Common myeloid progenitor, CD34-positive (primary cell): ENCODE measurements at regions not wholly inside any gene's neighbourhood (a gene's known extent, or its start where the extent isn't known, plus 50 kb on each side); places are given as distances from the start of the nearest gene placed in this dataset.

ENCODE experiments used
- CTCF ChIA-PET: fragments of 350-600 bp; sonication (Branson Sonifier 250); formaldehyde crosslinking; loops from one replicate; lab custom pipeline; 2021; ENCODE audit warnings: antibody characterized with exemption; lab: Charles Lee
- POLR2A ChIA-PET: fragments of 350-600 bp; sonication (Branson Sonifier 250); formaldehyde crosslinking; loops from one replicate; lab custom pipeline; 2021; ENCODE audit warnings: antibody characterized with exemption; lab: Charles Lee
- DNase-seq, 3 donors: peaks; one replicate each; pipeline versions ENCODE4 v3.0.0 to v3.0.0-alpha.2; 2013
- H3K27ac ChIP-seq, 2 experiments: 1 replicate in 1 of 2; 2 replicates in 1 of 2; pipeline ENCODE4 v1.7.0; 2013; ENCODE audit warnings: inconsistent platforms in 2 of 2, low read length in 2 of 2, mild to moderate bottlenecking in 2 of 2, low read depth in 1 of 2, moderate library complexity in 1 of 2; ENCODE audit not compliant: severe bottlenecking in 2 of 2, insufficient read depth in 1 of 2, poor library complexity in 1 of 2
- H3K27me3 ChIP-seq, 5 experiments: replicated peaks in 2 of 5; 1 replicate in 3 of 5; 2 replicates in 2 of 5; pipeline versions ENCODE4 v1.6.1 to v1.7.0; 2013; ENCODE audit warnings: low read length in 4 of 5, mild to moderate bottlenecking in 2 of 5, moderate library complexity in 2 of 5, inconsistent platforms in 1 of 5; ENCODE audit not compliant: insufficient read depth in 5 of 5, control insufficient read depth in 4 of 5
- H3K36me3 ChIP-seq, 4 experiments: 1 replicate in 2 of 4; 2 replicates in 2 of 4; pipeline versions ENCODE4 v1.6.1 to v1.7.0; 2013; ENCODE audit warnings: low read length in 3 of 4, control low read depth in 1 of 4, mild to moderate bottlenecking in 1 of 4; ENCODE audit not compliant: control insufficient read depth in 4 of 4, insufficient read depth in 4 of 4
- H3K4me1 ChIP-seq, 4 experiments: 1 replicate in 3 of 4; 2 replicates in 1 of 4; pipeline versions ENCODE4 v1.6.1 to v1.7.1; 2013; ENCODE audit warnings: low read length in 3 of 4, mild to moderate bottlenecking in 3 of 4, control low read depth in 1 of 4, inconsistent platforms in 1 of 4, moderate library complexity in 1 of 4; ENCODE audit not compliant: control insufficient read depth in 4 of 4, insufficient read depth in 4 of 4; ENCODE audit errors: control extremely low read depth in 1 of 4
- H3K4me3 ChIP-seq, 7 experiments: 1 replicate in 4 of 7; 2 replicates in 3 of 7; pipeline versions ENCODE4 v1.5.1 to v1.7.0; 2013; ENCODE audit warnings: mild to moderate bottlenecking in 7 of 7, low read length in 6 of 7, moderate library complexity in 6 of 7, inconsistent platforms in 2 of 7, low read depth in 2 of 7, control low read depth in 1 of 7; ENCODE audit not compliant: insufficient read depth in 4 of 7, control insufficient read depth in 1 of 7; ENCODE audit errors: extremely low read depth in 1 of 7
- H3K9me3 ChIP-seq, 5 experiments: 1 replicate in 4 of 5; 2 replicates in 1 of 5; pipeline versions ENCODE4 v1.6.1 to v1.7.1; 2013; ENCODE audit warnings: low read length in 4 of 5, mild to moderate bottlenecking in 2 of 5, inconsistent platforms in 1 of 5, low read depth in 1 of 5, moderate library complexity in 1 of 5; ENCODE audit not compliant: control insufficient read depth in 4 of 5, insufficient read depth in 2 of 5; ENCODE audit errors: control extremely low read depth in 1 of 5
- WGBS: methylation state at CpG from one replicate; pipeline ENCODE4 v1.1.5; 2013; ENCODE audit not compliant: insufficient coverage; 5-methylcytosine and 5-hydroxymethylcytosine counted together

GRCh38 chr5:96031811-96032261, 70.2 kb upstream of the ELL2 start:
- no peak overlapping the region for H3K4me3 ChIP-seq
- POLR2A ChIA-PET, result no interaction called here
- CTCF ChIA-PET, result no interaction called here
- no peaks in the 10 kb centered on the region for H3K36me3 ChIP-seq
- H3K27me3 ChIP-seq, result no peaks in the 10 kb centered on the region
- no peak overlapping the region for H3K27ac ChIP-seq
- WGBS, result 100% methylated on average over 1 of the region's 1 CpG
- H3K4me1 ChIP-seq, result no peaks in the 10 kb centered on the region
- no peaks in the 10 kb centered on the region for H3K9me3 ChIP-seq
- DNase-seq, result no peak

GRCh38 chr5:96031180-96031579, 69.5 kb upstream of the ELL2 start:
- no peaks in the 10 kb centered on the region for H3K9me3 ChIP-seq
- DNase-seq, result peak in 2 of 3 donors; percentile 36 to 68
- CTCF ChIA-PET, result interaction anchor here (0.9 kb wide), 1 partner anchor 11 kb away, joined by 3 read pairs; no protein-coding TSS in a partner anchor
- WGBS, result no CpG with 5 or more reads among the region's 2 CpGs
- POLR2A ChIA-PET, result no interaction called here
- no peak overlapping the region for H3K4me3 ChIP-seq
- no peak overlapping the region for H3K27ac ChIP-seq
- no peaks in the 10 kb centered on the region for H3K27me3 ChIP-seq
- no peaks in the 10 kb centered on the region for H3K4me1 ChIP-seq
- H3K36me3 ChIP-seq, result no peaks in the 10 kb centered on the region

GRCh38 chr5:96026406-96027041, 64.9 kb upstream of the ELL2 start:
- CTCF ChIA-PET, result no interaction called here
- no peak overlapping the region for H3K27ac ChIP-seq
- H3K4me1 ChIP-seq, result no peaks in the 10 kb centered on the region
- H3K9me3 ChIP-seq, result no peaks in the 10 kb centered on the region
- no peaks in the 10 kb centered on the region for H3K27me3 ChIP-seq
- DNase-seq, result no peak
- no peaks in the 10 kb centered on the region for H3K36me3 ChIP-seq
- H3K4me3 ChIP-seq, result no peak overlapping the region
- 60% methylated on average over 1 of the region's 2 CpGs for WGBS
- POLR2A ChIA-PET, result interaction anchor here (0.6 kb wide), 1 partner anchor 155 kb away, joined by 5 read pairs; no protein-coding TSS in a partner anchor

- H3K4me1 ChIP-seq, result no peaks in the 10 kb centered on the region
- CTCF ChIA-PET, result no interaction called here
- 90% methylated on average over 4 of the region's 6 CpGs for WGBS
- no peaks in the 10 kb centered on the region for H3K9me3 ChIP-seq
- H3K27me3 ChIP-seq, result no peaks in the 10 kb centered on the region
- H3K27ac ChIP-seq, result no peak overlapping the region
- H3K36me3 ChIP-seq, result no peaks in the 10 kb centered on the region
- POLR2A ChIA-PET, result no interaction called here
- no peak overlapping the region for H3K4me3 ChIP-seq
- DNase-seq, result no peak
Measured at GRCh38 chr5:96024683-96025475, 63.2 kb upstream of the ELL2 start.

- DNase-seq, result no peak
- POLR2A ChIA-PET, result no interaction called here
- H3K27me3 ChIP-seq, result no peaks in the 10 kb centered on the region
- CTCF ChIA-PET, result no interaction called here
- WGBS, result 100% methylated on average over 1 of the region's 2 CpGs
- H3K36me3 ChIP-seq, result no peaks in the 10 kb centered on the region
- H3K9me3 ChIP-seq, result no peaks in the 10 kb centered on the region
- no peak overlapping the region for H3K4me3 ChIP-seq
- H3K4me1 ChIP-seq, result no peaks in the 10 kb centered on the region
- H3K27ac ChIP-seq, result no peak overlapping the region
Measured at GRCh38 chr5:96023518-96023917, 61.9 kb upstream of the ELL2 start.

- Histone ChIP-seq H3K4me1 (no peaks in the 10 kb centered on the region), H3K9me3 (no peaks in the 10 kb centered on the region), H3K36me3 (no peaks in the 10 kb centered on the region), H3K27me3 (no peaks in the 10 kb centered on the region), H3K4me3 (no peak overlapping the region), H3K27ac (no peak overlapping the region)
- 50% methylated on average over 1 of the region's 1 CpG for WGBS
- POLR2A ChIA-PET, result no interaction called here
- CTCF ChIA-PET, result no interaction called here
- DNase-seq, result no peak
Measured at GRCh38 chr5:96022971-96023370, 61.3 kb upstream of the ELL2 start.

- no peak for DNase-seq
- no peaks in the 10 kb centered on the region for H3K27me3 ChIP-seq
- ChIA-PET CTCF (no interaction called here), POLR2A (no interaction called here)
- no peaks in the 10 kb centered on the region for H3K36me3 ChIP-seq
- WGBS, result 100% methylated on average over 1 of the region's 1 CpG
- H3K27ac ChIP-seq, result no peak overlapping the region
- no peak overlapping the region for H3K4me3 ChIP-seq
- no peaks in the 10 kb centered on the region for H3K4me1 ChIP-seq
- no peaks in the 10 kb centered on the region for H3K9me3 ChIP-seq
Measured at GRCh38 chr5:96017951-96018350, 56.3 kb upstream of the ELL2 start.
